IMR-90 (cell line): ENCODE measurements at regions not wholly inside any gene's neighbourhood (a gene's known extent, or its start where the extent isn't known, plus 50 kb on each side); places are given as distances from the start of the nearest gene placed in this dataset.

Source experiments
- ATAC-seq: fragments of 200-7000 bp; cut with Tn5 transposase; 2 replicates; pipeline ENCODE4 v1.9.1; 2020; ENCODE audit warnings: low read depth, mild to moderate bottlenecking, moderate library complexity
- BruUV-seq: library from RNA; stranded (reverse); fragments of 400-500 nt; replicated peaks from 2 replicates; lab custom pipeline; 2021; lab: Mats Ljungman, UMichigan
- CTCF ChIA-PET: fragments of 300-600 bp; formaldehyde crosslinking; extraction: SDS; loops from one replicate; lab custom pipeline; 2021; ENCODE audit warnings: antibody characterized with exemption; lab: Yijun Ruan, JAX
- POLR2A ChIA-PET: fragments of 300-600 bp; sonication (Branson Sonifier 250); formaldehyde crosslinking; loops from one replicate; lab custom pipeline; 2022; ENCODE audit warnings: antibody characterized with exemption; ENCODE audit not compliant: unreplicated experiment; lab: Charles Lee
- DNase-seq: peaks from one replicate; pipeline ENCODE4 v3.0.0; 2013
- H2AFZ ChIP-seq: replicated peaks from 2 replicates; pipeline ENCODE3; 2013; ENCODE audit warnings: low read length, mild to moderate bottlenecking; ENCODE audit not compliant: poor library complexity
- H2AK5ac ChIP-seq: 2 replicates; pipeline ENCODE4 v1.6.1; 2013; ENCODE audit warnings: low read depth, low read length, inconsistent platforms
- H2AK9ac ChIP-seq: replicated peaks from 2 replicates; pipeline ENCODE3; 2013; ENCODE audit warnings: mild to moderate bottlenecking, low read depth, low read length, moderate library complexity; ENCODE audit not compliant: poor library complexity
- H2BK120ac ChIP-seq: 2 replicates; pipeline ENCODE4 v1.6.1; 2013; ENCODE audit warnings: low read depth, low read length, inconsistent platforms
- H2BK15ac ChIP-seq: 3 replicates; pipeline ENCODE4 v1.6.1; 2013; ENCODE audit warnings: low read depth, low read length, inconsistent platforms
- H2BK20ac ChIP-seq: 2 replicates; pipeline ENCODE4 v1.6.1; 2013; ENCODE audit warnings: low read depth, mild to moderate bottlenecking, inconsistent platforms, low read length, moderate library complexity
- H2BK5ac ChIP-seq: 2 replicates; pipeline ENCODE4 v1.6.1; 2013; ENCODE audit warnings: mild to moderate bottlenecking, low read depth, low read length, inconsistent platforms; ENCODE audit not compliant: poor library complexity, severe bottlenecking
- H3K14ac ChIP-seq: replicated peaks from 2 replicates; pipeline ENCODE4 v1.6.1; 2013; ENCODE audit warnings: low read depth, low read length, inconsistent platforms
- H3K18ac ChIP-seq: 2 replicates; pipeline ENCODE4 v1.6.1; 2013; ENCODE audit warnings: low read depth, low read length, control low read depth
- H3K23ac ChIP-seq: 2 replicates; pipeline ENCODE4 v1.6.1; 2013; ENCODE audit warnings: low read depth, low read length, inconsistent platforms
- H3K27ac ChIP-seq: 2 replicates; pipeline ENCODE4 v1.5.1; 2013; ENCODE audit warnings: mild to moderate bottlenecking, control low read depth, low read length; ENCODE audit not compliant: insufficient read depth
- H3K27me3 ChIP-seq: 2 replicates; pipeline ENCODE4 v1.6.1; 2013; ENCODE audit warnings: low read length; ENCODE audit not compliant: control insufficient read depth, insufficient read depth
- H3K36me3 ChIP-seq: 2 replicates; pipeline ENCODE4 v1.6.1; 2013; ENCODE audit warnings: low read length, mixed read lengths; ENCODE audit not compliant: control insufficient read depth, insufficient read depth
- H3K4ac ChIP-seq: 2 replicates; pipeline ENCODE4 v1.6.1; 2013; ENCODE audit warnings: low read depth, low read length, inconsistent platforms
- H3K4me1 ChIP-seq: 2 replicates; pipeline ENCODE4 v1.6.1; 2013; ENCODE audit warnings: low read length, mixed read lengths; ENCODE audit not compliant: control insufficient read depth, insufficient read depth
- H3K4me2 ChIP-seq: 2 replicates; pipeline ENCODE4 v1.6.1; 2013; ENCODE audit warnings: low read depth, mild to moderate bottlenecking, control low read depth, low read length, moderate library complexity
- H3K4me3 ChIP-seq: 2 replicates; pipeline ENCODE4 v1.5.1; 2013; ENCODE audit warnings: low read depth, mild to moderate bottlenecking, control low read depth, low read length, moderate library complexity; ENCODE audit not compliant: insufficient read depth
- H3K56ac ChIP-seq: 2 replicates; pipeline ENCODE4 v1.6.1; 2013; ENCODE audit warnings: low read length, inconsistent platforms; ENCODE audit not compliant: insufficient read depth; ENCODE audit errors: extremely low read depth
- H3K79me1 ChIP-seq, 2 experiments: 2 replicates each; pipeline ENCODE4 v1.6.1; 2013; ENCODE audit warnings: low read length in 2 of 2, inconsistent platforms in 1 of 2, low read depth in 1 of 2
- H3K9ac ChIP-seq: 2 replicates; pipeline ENCODE4 v1.6.1; 2013; ENCODE audit warnings: low read depth, low read length, control low read depth
- H3K9me1 ChIP-seq: 2 replicates; pipeline ENCODE4 v1.6.1; 2013; ENCODE audit warnings: low read length, inconsistent platforms; ENCODE audit not compliant: insufficient read depth
- H3K9me3 ChIP-seq: 2 replicates; pipeline ENCODE4 v1.6.1; 2013; ENCODE audit warnings: low read length; ENCODE audit not compliant: control insufficient read depth, insufficient read depth
- H4K20me1 ChIP-seq: 2 replicates; pipeline ENCODE4 v1.6.1; 2013; ENCODE audit warnings: low read length, inconsistent platforms; ENCODE audit not compliant: insufficient read depth
- H4K5ac ChIP-seq: 2 replicates; pipeline ENCODE4 v1.6.1; 2013; ENCODE audit warnings: mild to moderate bottlenecking, low read depth, low read length, control low read depth
- H4K8ac ChIP-seq, 2 experiments: 2 replicates each; pipeline ENCODE4 v1.6.1; 2013; ENCODE audit warnings: low read depth in 2 of 2, low read length in 2 of 2, control low read depth in 1 of 2, inconsistent platforms in 1 of 2
- H4K91ac ChIP-seq: 2 replicates; pipeline ENCODE4 v1.6.1; 2013; ENCODE audit warnings: low read depth, low read length, inconsistent platforms; ENCODE audit not compliant: insufficient read depth
- CEBPB ChIP-seq: IDR thresholded peaks from 2 replicates; pipeline ENCODE4 v1.6.1; 2012; ENCODE audit warnings: low read depth, low read length, improper control_type of control experiment
- ELK1 ChIP-seq: fragments of 150-350 bp; IDR thresholded peaks from 2 replicates; pipeline ENCODE4 v1.6.1; 2016; ENCODE audit warnings: low read depth, mild to moderate bottlenecking, low read length, moderate library complexity, borderline replicate concordance
- WGBS, 2 experiments: methylation state at CpG; one replicate each; pipeline versions ENCODE4 v1.1.5 to v1.1.7; 2013; ENCODE audit warnings: missing lambda C conversion rate in 2 of 2; ENCODE audit not compliant: insufficient read length in 1 of 2; ENCODE audit errors: extremely low coverage in 2 of 2; 5-methylcytosine and 5-hydroxymethylcytosine counted together
- dilution Hi-C: fragments of 300-500 bp; cut with HindIII; formaldehyde crosslinking; loops from one replicate; pipeline ENCODE4 v1.14.3; 2018; ENCODE audit warnings: low sequenced_read_pairs; ENCODE audit not compliant: unreplicated experiment
- in situ Hi-C: fragments of 300-500 bp; cut with MboI; formaldehyde crosslinking; loops from 3 replicates; pipeline ENCODE4 v1.14.3; 2019; ENCODE audit warnings: low sequenced_read_pairs, inconsistent platforms, mixed read lengths
- intact Hi-C: fragments of 100-400 bp; cut with micrococcal nuclease; formaldehyde crosslinking; loops from 2 replicates; pipeline ENCODE4 v1.10.0; 2022

GRCh38 chr1:79252598-79252997, 246.1 kb upstream of the ADGRL4 start:
- no TSS peak for BruUV-seq
- H2AFZ ChIP-seq = no peak overlapping the region
- H4K5ac ChIP-seq = no peak overlapping the region
- no peaks in the 10 kb centered on the region for H3K79me1 ChIP-seq
- intact Hi-C loops (loop anchor here (10.0 kb wide), 1 partner anchor 732 kb away; no protein-coding TSS in a partner anchor), in situ Hi-C loops (no loop called here), dilution Hi-C loops (no loop called here)
- no peak overlapping the region for H4K91ac ChIP-seq
- H3K4me1 ChIP-seq = no peaks in the 10 kb centered on the region
- no peaks in the 10 kb centered on the region for H3K9me3 ChIP-seq
- no peak overlapping the region for H2AK9ac ChIP-seq
- H4K20me1 ChIP-seq = no peaks in the 10 kb centered on the region
- no peak overlapping the region for H3K9ac ChIP-seq
- H3K9me1 ChIP-seq = no peaks in the 10 kb centered on the region
- no peak overlapping the region for H3K4ac ChIP-seq
- H3K18ac ChIP-seq = no peak overlapping the region
- TF ChIP-seq ELK1 = no peak
- TF ChIP-seq CEBPB = peak; percentile 71
- H3K14ac ChIP-seq = no peak overlapping the region
- no peak overlapping the region for H2AK5ac ChIP-seq
- H3K27me3 ChIP-seq = no peaks in the 10 kb centered on the region
- H3K36me3 ChIP-seq = no peaks in the 10 kb centered on the region
- ChIA-PET CTCF (no interaction called here), POLR2A (no interaction called here)
- WGBS, 2 experiments = no CpG with 5 or more reads among the region's 3 CpGs
- no peak overlapping the region for H3K23ac ChIP-seq
- H3K27ac ChIP-seq = no peak overlapping the region
- H4K8ac ChIP-seq = no peak overlapping the region
- no peak overlapping the region for H2BK120ac ChIP-seq
- H2BK15ac ChIP-seq = no peak overlapping the region
- no peak overlapping the region for H3K4me2 ChIP-seq
- no peak overlapping the region for H3K56ac ChIP-seq
- no peak overlapping the region for H2BK5ac ChIP-seq
- no peak for ATAC-seq
- no peak overlapping the region for H2BK20ac ChIP-seq
- no peak for DNase-seq
- H3K4me3 ChIP-seq = no peak overlapping the region
